HG02840 (cell line): ENCODE measurements at regions not wholly inside any gene's neighbourhood (a gene's known extent, or its start where the extent isn't known, plus 50 kb on each side); places are given as distances from the start of the nearest gene placed in this dataset.
"Not testable (repeated sequence)": the region's sequence is repeated elsewhere in the genome, so short reads cannot be mapped to it uniquely, and the experiment has no call there.

Experiments used
- ATAC-seq: cut with Tn5 transposase; IDR thresholded peaks from one replicate; pipeline ENCODE4 v1.9.1; 2021; ENCODE audit warnings: mild to moderate bottlenecking, moderate library complexity, moderate number of reproducible peaks; ENCODE audit not compliant: unreplicated experiment, low FRiP score

- no peak for ATAC-seq
Measured at GRCh38 chr10:131818510-131819234, 82.1 kb upstream of the PPP2R2D start.

GRCh38 chr10:131819241-131820072 lies 81.4 kb upstream of the PPP2R2D start:
- ATAC-seq, result no peak

- ATAC-seq, result no peak
Measured at GRCh38 chr10:131820626-131821025, 80.2 kb upstream of the PPP2R2D start.

GRCh38 chr10:131821378-131822012 lies 79.3 kb upstream of the PPP2R2D start:
- no peak for ATAC-seq

- ATAC-seq, result no peak
Measured at GRCh38 chr10:131822013-131822691, 78.7 kb upstream of the PPP2R2D start.

GRCh38 chr10:131822692-131823245 lies 78.0 kb upstream of the PPP2R2D start:
- no peak for ATAC-seq

GRCh38 chr10:131823601-131824099 lies 77.2 kb upstream of the PPP2R2D start:
- not testable (repeated sequence) for ATAC-seq

- ATAC-seq, result no peak
Measured at GRCh38 chr10:131824371-131825149, 76.2 kb upstream of the PPP2R2D start.

- ATAC-seq, result no peak
Measured at GRCh38 chr10:131825150-131825848, 75.5 kb upstream of the PPP2R2D start.

- ATAC-seq, result no peak
Measured at GRCh38 chr10:131825960-131826650, 74.7 kb upstream of the PPP2R2D start.

- no peak for ATAC-seq
Measured at GRCh38 chr10:131829156-131829930, 71.5 kb upstream of the PPP2R2D start.

- ATAC-seq, result no peak
Measured at GRCh38 chr10:131830446-131831130, 70.2 kb upstream of the PPP2R2D start.

- ATAC-seq, result no peak
Measured at GRCh38 chr10:131831561-131831960, 69.2 kb upstream of the PPP2R2D start.

- ATAC-seq, result no peak
Measured at GRCh38 chr10:131832056-131832685, 68.6 kb upstream of the PPP2R2D start.

- no peak for ATAC-seq
Measured at GRCh38 chr10:131833013-131833412, 67.8 kb upstream of the PPP2R2D start.

GRCh38 chr10:131833446-131834080 lies 67.2 kb upstream of the PPP2R2D start:
- no peak for ATAC-seq
